GM23248 (cell line): ENCODE measurements at regions not wholly inside any gene's neighbourhood (a gene's known extent, or its start where the extent isn't known, plus 50 kb on each side); places are given as distances from the start of the nearest gene placed in this dataset.

Experiments
- EZH2 ChIP-seq: fragments of 200-600 bp; sonication (generic); IDR thresholded peaks from 2 replicates; pipeline ENCODE4 v1.6.1; 2018; ENCODE audit warnings: antibody characterized with exemption, mild to moderate bottlenecking; ENCODE audit not compliant: insufficient read depth, poor library complexity, severe bottlenecking
- EZH2phosphoT487 ChIP-seq: fragments of 200-600 bp; sonication (generic); IDR thresholded peaks from 2 replicates; pipeline ENCODE4 v1.6.1; 2018; ENCODE audit warnings: antibody characterized with exemption, moderate library complexity, mild to moderate bottlenecking, low read depth; ENCODE audit not compliant: insufficient read depth

DNA sequence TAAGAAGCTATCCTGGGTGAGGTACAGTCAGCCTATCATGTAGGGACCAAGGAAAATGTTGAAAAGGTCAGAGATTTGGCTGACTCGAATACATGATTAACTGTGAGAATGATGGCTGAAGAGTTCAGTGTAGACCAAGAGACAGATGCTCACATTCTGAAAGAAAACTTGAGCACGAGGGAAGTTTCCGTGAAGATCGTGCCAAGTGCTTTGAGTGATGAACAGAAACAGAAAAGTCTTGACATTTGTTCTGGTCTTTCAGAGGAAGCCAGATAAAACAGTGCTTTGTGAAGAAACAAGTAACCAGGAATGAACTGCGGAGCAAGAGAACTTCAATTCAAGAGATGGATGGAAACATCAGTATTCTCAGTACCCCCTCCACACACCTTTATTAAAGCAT is 500.3 kb upstream of the SMIM21 start:
- TF ChIP-seq EZH2, result no peak
- no peak for TF ChIP-seq EZH2phosphoT487
